C4-2B (cell line): ENCODE measurements at regions not wholly inside any gene's neighbourhood (a gene's known extent, or its start where the extent isn't known, plus 50 kb on each side); places are given as distances from the start of the nearest gene placed in this dataset.

Experiments
- CTCF ChIP-seq: fragments of 450-650 bp; conservative IDR thresholded peaks from 2 replicates; pipeline ENCODE4 v1.5.1; 2017; ENCODE audit warnings: mild to moderate bottlenecking
- ZFX ChIP-seq: fragments of 450-650 bp; IDR thresholded peaks from 2 replicates; pipeline ENCODE4 v1.6.1; 2017

- no peak for TF ChIP-seq CTCF
- TF ChIP-seq ZFX = no peak
Observed at GRCh38 chr1:55987491-55988249, 591.7 kb downstream of the PLPP3 start.
